GM12891 (cell line): ENCODE measurements at regions not wholly inside any gene's neighbourhood (a gene's known extent, or its start where the extent isn't known, plus 50 kb on each side); places are given as distances from the start of the nearest gene placed in this dataset.

ENCODE experiments used
- PAX5 ChIP-seq: IDR thresholded peaks from 2 replicates; pipeline ENCODE4 v1.6.1; 2011; ENCODE audit warnings: low read length, moderate library complexity, mild to moderate bottlenecking; ENCODE audit not compliant: insufficient read depth, severe bottlenecking
- POLR2A ChIP-seq: IDR thresholded peaks from 2 replicates; pipeline ENCODE4 v1.6.1; 2011; ENCODE audit warnings: low read depth, low read length, control low read depth
- POLR2AphosphoS5 ChIP-seq: IDR thresholded peaks from 2 replicates; pipeline ENCODE4 v1.6.1; 2011; ENCODE audit warnings: low read depth, low read length, control low read depth

GRCh38 chr13:111539252-111539651, 218.8 kb downstream of the TEX29 start:
- TF ChIP-seq POLR2A (no peak), POLR2AphosphoS5 (no peak), PAX5 (no peak)
